HEK293T (cell line): ENCODE measurements at regions not wholly inside any gene's neighbourhood (a gene's known extent, or its start where the extent isn't known, plus 50 kb on each side); places are given as distances from the start of the nearest gene placed in this dataset.

Experiments used
- CTCF ChIA-PET: fragments of 350-600 bp; formaldehyde crosslinking; extraction: SDS; loops from one replicate; lab custom pipeline; 2021; ENCODE audit warnings: antibody characterized with exemption, inconsistent platforms; lab: Yijun Ruan, JAX
- POLR2A ChIA-PET: fragments of 350-600 bp; formaldehyde crosslinking; extraction: SDS; loops from one replicate; lab custom pipeline; 2020; ENCODE audit warnings: antibody characterized with exemption, inconsistent platforms; lab: Yijun Ruan, JAX
- DNase-seq: peaks from one replicate; pipeline ENCODE4 v3.0.0; 2012; ENCODE audit warnings: mixed read lengths; ENCODE audit errors: extremely low spot score
- ARNT ChIP-seq: fragments of 450-650 bp; IDR thresholded peaks from 2 replicates; pipeline ENCODE4 v1.6.1; 2017; ENCODE audit warnings: mild to moderate bottlenecking
- BHLHE40 ChIP-seq: fragments of 450-650 bp; IDR thresholded peaks from 2 replicates; pipeline ENCODE4 v1.6.1; 2016; ENCODE audit warnings: mild to moderate bottlenecking, moderate library complexity, borderline replicate concordance
- CTBP1 ChIP-seq: fragments of 450-650 bp; IDR thresholded peaks from 2 replicates; pipeline ENCODE4 v1.6.1; 2016; ENCODE audit warnings: borderline replicate concordance
- ELF4 ChIP-seq: fragments of 450-650 bp; IDR thresholded peaks from 2 replicates; pipeline ENCODE4 v1.6.1; 2017; ENCODE audit warnings: antibody characterized with exemption
- FOXA1 ChIP-seq: fragments of 450-650 bp; IDR thresholded peaks from 2 replicates; pipeline ENCODE4 v1.6.1; 2016; ENCODE audit warnings: mild to moderate bottlenecking
- FOXK2 ChIP-seq: fragments of 450-650 bp; IDR thresholded peaks from 2 replicates; pipeline ENCODE4 v1.6.1; 2016; ENCODE audit warnings: mild to moderate bottlenecking
- FOXM1 ChIP-seq: fragments of 450-650 bp; IDR thresholded peaks from 2 replicates; pipeline ENCODE4 v1.6.1; 2017; ENCODE audit warnings: mild to moderate bottlenecking, borderline replicate concordance
- HDGF ChIP-seq: fragments of 450-650 bp; IDR thresholded peaks from 2 replicates; pipeline ENCODE4 v1.6.1; 2017; ENCODE audit warnings: antibody characterized with exemption, borderline replicate concordance
- L3MBTL2 ChIP-seq: fragments of 450-650 bp; conservative IDR thresholded peaks from 2 replicates; pipeline ENCODE4 v1.6.1; 2016; ENCODE audit warnings: mild to moderate bottlenecking
- LEF1 ChIP-seq: fragments of 450-650 bp; IDR thresholded peaks from 2 replicates; pipeline ENCODE4 v1.6.1; 2017; ENCODE audit warnings: mild to moderate bottlenecking, borderline replicate concordance
- NFRKB ChIP-seq: fragments of 450-650 bp; IDR thresholded peaks from 2 replicates; pipeline ENCODE4 v1.6.1; 2016; ENCODE audit warnings: mild to moderate bottlenecking, moderate library complexity
- PKNOX1 ChIP-seq: fragments of 450-650 bp; IDR thresholded peaks from 2 replicates; pipeline ENCODE4 v1.6.1; 2016
- SP1 ChIP-seq: fragments of 450-650 bp; IDR thresholded peaks from 2 replicates; pipeline ENCODE4 v1.6.1; 2017
- SUZ12 ChIP-seq: fragments of 450-650 bp; IDR thresholded peaks from 2 replicates; pipeline ENCODE4 v1.6.1; 2016; ENCODE audit warnings: mild to moderate bottlenecking
- TARDBP ChIP-seq: fragments of 450-650 bp; IDR thresholded peaks from 2 replicates; pipeline ENCODE4 v1.6.1; 2016
- ZNF384 ChIP-seq: fragments of 450-650 bp; IDR thresholded peaks from 2 replicates; pipeline ENCODE4 v1.6.1; 2016

GRCh38 chr2:56082665-56083064 lies 101.1 kb upstream of the CCDC85A start:
- POLR2A ChIA-PET = no interaction called here
- CTCF ChIA-PET = no interaction called here
- DNase-seq = no peak
- TF ChIP-seq SUZ12 (no peak), L3MBTL2 (no peak), CTBP1 (no peak), ARNT (no peak), FOXK2 (no peak), NFRKB (no peak), LEF1 (no peak), TARDBP (no peak), HDGF (no peak)

- POLR2A ChIA-PET = no interaction called here
- CTCF ChIA-PET = interaction anchor here (1.0 kb wide), 1 partner anchor 46 kb away, joined by 5 read pairs; no protein-coding TSS in a partner anchor
- no peak for TF ChIP-seq HDGF
- no peak for TF ChIP-seq FOXA1
- no peak for TF ChIP-seq NFRKB
- TF ChIP-seq ZNF384 = no peak
- no peak for TF ChIP-seq ARNT
- no peak for TF ChIP-seq LEF1
- TF ChIP-seq L3MBTL2 = no peak
- TF ChIP-seq TARDBP = no peak
- no peak for TF ChIP-seq FOXM1
- DNase-seq = no peak
Measured at GRCh38 chr2:56084111-56084901, 99.5 kb upstream of the CCDC85A start.

- ChIA-PET POLR2A (no interaction called here), CTCF (no interaction called here)
- TF ChIP-seq SP1 = no peak
- TF ChIP-seq TARDBP = no peak
- TF ChIP-seq CTBP1 = no peak
- TF ChIP-seq HDGF = no peak
- TF ChIP-seq FOXM1 = no peak
- TF ChIP-seq SUZ12 = no peak
- DNase-seq = no peak
Measured at GRCh38 chr2:56086336-56086735, 97.5 kb upstream of the CCDC85A start.

GRCh38 chr2:56088411-56088810 lies 95.4 kb upstream of the CCDC85A start:
- CTCF ChIA-PET = interaction anchor here (0.7 kb wide), 1 partner anchor 10 kb away, joined by 4 read pairs; no protein-coding TSS in a partner anchor
- POLR2A ChIA-PET = no interaction called here
- TF ChIP-seq ARNT (no peak), SUZ12 (no peak), ZNF384 (no peak), FOXA1 (no peak), ELF4 (no peak), CTBP1 (no peak), L3MBTL2 (no peak), FOXM1 (no peak), BHLHE40 (no peak), NFRKB (no peak), LEF1 (no peak)
- no peak for DNase-seq

GRCh38 chr2:56089931-56090330 lies 93.9 kb upstream of the CCDC85A start:
- ChIA-PET POLR2A (no interaction called here), CTCF (no interaction called here)
- DNase-seq = no peak
- TF ChIP-seq SUZ12 = no peak
- TF ChIP-seq FOXK2 = no peak
- no peak for TF ChIP-seq L3MBTL2
- TF ChIP-seq CTBP1 = no peak
- no peak for TF ChIP-seq PKNOX1
- no peak for TF ChIP-seq HDGF
- no peak for TF ChIP-seq SP1
- TF ChIP-seq ELF4 = no peak
- no peak for TF ChIP-seq TARDBP

- CTCF ChIA-PET = no interaction called here
- DNase-seq = no peak
- TF ChIP-seq HDGF (no peak), TARDBP (no peak), ZNF384 (no peak), NFRKB (no peak), SP1 (no peak), L3MBTL2 (no peak), ELF4 (no peak), SUZ12 (no peak), ARNT (no peak), BHLHE40 (no peak), FOXM1 (no peak)
- POLR2A ChIA-PET = no interaction called here
Measured at GRCh38 chr2:56099963-56100362, 83.8 kb upstream of the CCDC85A start.

GRCh38 chr2:56100791-56101312 lies 82.9 kb upstream of the CCDC85A start:
- CTCF ChIA-PET = no interaction called here

More at GRCh38 chr2:56100791-56101312, 82.9 kb upstream of the CCDC85A start:
- POLR2A ChIA-PET = no interaction called here
- TF ChIP-seq NFRKB (no peak), BHLHE40 (no peak), CTBP1 (no peak), FOXK2 (no peak), HDGF (no peak), FOXA1 (no peak), LEF1 (no peak), ELF4 (no peak), L3MBTL2 (no peak), SUZ12 (no peak), PKNOX1 (no peak), ZNF384 (no peak), ARNT (no peak)
- DNase-seq = no peak
